Urothelium cell line (cell line): ENCODE measurements at regions not wholly inside any gene's neighbourhood (a gene's known extent, or its start where the extent isn't known, plus 50 kb on each side); places are given as distances from the start of the nearest gene placed in this dataset.

Experiments
- DNase-seq: peaks from one replicate; pipeline ENCODE4 v3.0.0; 2011; ENCODE audit warnings: low spot score, mixed read lengths
- FAIRE-seq: peaks from 2 replicates; lab custom pipeline; 2011; peaks lifted over from hg19 to GRCh38; lab: Jason Lieb, UNC

- FAIRE-seq: no peak
Measured at GRCh38 chr18:26621161-26622026, 73.0 kb upstream of the KCTD1 start.

DNA sequence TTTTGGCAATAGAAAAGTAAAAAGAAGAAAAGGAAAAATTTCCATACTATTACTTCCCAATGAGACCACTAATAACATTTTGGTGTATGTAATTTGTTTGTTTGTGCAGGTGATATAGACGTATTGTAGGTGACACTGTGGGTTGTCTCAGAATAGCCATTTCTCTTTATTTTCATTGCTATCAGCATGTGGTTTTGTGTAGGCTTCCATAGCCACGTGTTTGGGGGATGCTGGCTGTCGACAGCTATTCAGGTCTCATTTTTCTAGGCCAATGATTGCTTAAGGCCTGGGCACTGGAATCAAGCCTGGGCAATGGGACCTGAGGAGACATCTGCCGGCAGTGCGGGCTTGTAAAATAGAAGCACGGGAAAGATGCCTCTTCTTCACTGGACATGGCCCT lies 71.0 kb upstream of the KCTD1 start:
- no peak for FAIRE-seq
- no peak for DNase-seq

More at GRCh38 chr18:26621161-26622026, 73.0 kb upstream of the KCTD1 start:
- DNase-seq: no peak

DNA sequence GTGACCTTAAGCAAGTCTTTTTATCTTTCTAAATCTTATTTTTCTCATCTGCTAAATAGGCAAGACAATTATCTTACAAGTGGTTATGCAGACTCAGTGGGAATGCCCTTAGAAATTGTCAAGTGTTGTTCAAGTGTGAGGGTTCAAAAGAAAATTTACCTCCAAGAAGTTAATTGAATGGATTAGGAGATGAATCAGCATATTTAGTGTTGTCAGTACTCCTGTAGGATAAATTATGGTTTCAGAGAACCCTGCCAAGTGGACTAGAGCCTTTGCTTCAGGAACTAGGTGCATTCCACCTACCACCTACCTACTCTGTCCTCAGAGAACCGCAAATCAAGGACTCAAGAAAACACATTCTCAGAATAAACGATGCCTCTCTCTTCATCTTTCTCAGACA lies 69.8 kb upstream of the KCTD1 start:
- DNase-seq (no peak), FAIRE-seq (no peak)

DNA sequence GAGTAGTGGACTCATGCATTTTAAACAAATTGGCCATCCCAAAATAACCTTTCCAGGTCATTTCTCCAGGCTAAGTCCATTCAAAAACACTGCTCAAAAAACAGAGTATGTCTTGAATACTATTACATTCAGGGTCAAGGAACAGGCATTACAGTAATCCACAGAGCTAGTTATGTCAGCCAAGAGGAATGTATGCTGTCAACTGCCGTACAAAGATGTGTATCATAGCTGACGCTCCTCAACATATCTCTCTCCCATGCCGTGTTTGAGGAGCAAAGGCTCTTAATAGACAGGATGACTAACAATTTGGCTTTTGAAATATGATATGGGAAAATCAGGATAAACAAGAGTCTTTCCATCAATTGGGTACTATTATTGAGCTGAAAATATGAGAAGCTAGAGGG lies 68.8 kb upstream of the KCTD1 start:
- FAIRE-seq: no peak
- DNase-seq: peak; percentile 48

DNA sequence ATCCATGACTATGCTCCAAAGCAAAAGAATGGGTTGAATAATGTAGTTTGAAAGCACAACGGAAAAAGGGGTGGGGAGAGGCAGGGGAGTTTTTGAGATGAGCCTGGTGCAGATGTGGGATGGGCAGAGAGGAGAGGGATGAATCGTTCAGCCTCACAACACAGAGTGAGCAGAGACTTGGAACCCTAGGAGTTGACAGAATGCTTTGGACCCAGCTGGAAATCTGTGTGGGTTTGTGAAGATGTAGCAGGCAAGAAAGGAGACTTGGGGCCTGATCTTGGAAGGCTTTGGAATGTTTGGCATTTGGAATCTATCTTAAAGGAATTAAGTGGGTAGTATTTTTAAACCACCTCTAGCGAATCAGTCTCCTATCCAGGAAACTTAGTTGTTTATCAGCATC lies 66.0 kb upstream of the KCTD1 start:
- DNase-seq: no peak
- FAIRE-seq: no peak
